Fibroblast of skin of abdomen (primary cell): ENCODE measurements at regions not wholly inside any gene's neighbourhood (a gene's known extent, or its start where the extent isn't known, plus 50 kb on each side); places are given as distances from the start of the nearest gene placed in this dataset.

Experiments used
- DNase-seq: peaks from one replicate; pipeline ENCODE4 v3.0.0-alpha.2; 2013

DNA sequence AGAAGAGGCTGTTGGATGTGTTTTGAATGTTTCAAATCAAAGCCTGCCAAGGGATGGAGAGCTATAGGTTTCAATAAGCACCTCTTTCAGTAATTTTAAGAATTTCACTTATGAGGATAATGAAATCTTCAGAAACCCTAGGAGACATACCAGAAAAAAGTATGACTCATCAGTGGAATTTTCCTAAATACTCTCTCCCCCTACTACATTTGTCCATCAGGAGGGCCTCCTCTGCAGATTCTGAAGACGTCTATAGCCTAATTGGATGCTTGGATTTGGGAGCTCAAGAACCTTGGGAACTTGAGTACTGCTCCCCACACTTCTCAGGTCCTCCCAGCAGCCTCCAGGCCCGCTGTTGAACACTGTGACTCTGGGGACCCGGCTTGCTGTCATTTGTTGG lies 374.3 kb downstream of the SLC4A3 start:
- peak; percentile 94 for DNase-seq

DNA sequence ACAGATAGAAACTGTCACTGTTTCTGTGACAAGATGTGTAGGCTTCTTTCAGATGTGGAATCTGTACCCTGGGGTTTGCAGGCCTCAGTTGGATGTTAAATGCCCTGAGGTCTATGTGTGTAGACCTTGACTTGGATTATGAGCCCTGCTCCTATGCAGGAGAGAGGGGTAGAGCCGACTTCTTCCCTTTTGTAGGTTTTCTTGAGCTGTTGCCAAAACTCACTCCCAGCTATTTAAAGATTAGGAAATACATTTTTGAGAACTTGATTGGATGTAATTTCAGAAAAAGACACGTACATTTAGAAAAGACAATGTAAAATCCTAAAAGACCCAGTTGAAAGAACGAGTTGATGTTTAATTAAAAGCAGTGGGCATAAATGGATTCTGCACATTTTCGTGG lies 374.8 kb downstream of the SLC4A3 start:
- DNase-seq, result peak; percentile 43

DNA sequence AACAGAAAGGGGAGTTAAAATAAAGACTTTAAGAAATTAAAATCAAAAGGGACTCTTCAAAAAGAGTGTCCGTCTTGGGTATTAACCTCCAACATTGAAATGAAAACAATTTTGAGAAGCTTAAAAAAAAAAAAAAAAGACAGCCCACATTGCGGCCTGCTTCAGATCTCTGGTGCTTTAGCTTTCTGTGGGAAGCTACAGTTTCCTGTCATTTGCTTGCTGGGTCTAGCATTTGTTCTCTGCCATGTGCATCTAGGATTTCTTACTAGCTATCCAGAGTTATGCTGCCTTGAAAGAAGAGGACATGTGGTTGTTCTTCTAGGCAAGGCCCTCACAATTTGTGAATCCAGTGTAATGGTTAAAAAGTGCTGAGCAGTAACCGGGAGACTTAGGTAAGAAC lies 375.3 kb downstream of the SLC4A3 start:
- peak; percentile 33 for DNase-seq

GRCh38 chr2:220005362-220005761 lies 377.9 kb downstream of the SLC4A3 start:
- no peak for DNase-seq

- DNase-seq, result peak; percentile 85
These were observed 378.8 kb downstream of the SLC4A3 start for GRCh38 chr2:220006152-220006621.

GRCh38 chr2:220011859-220012258 lies 384.4 kb downstream of the SLC4A3 start:
- no peak for DNase-seq

DNA sequence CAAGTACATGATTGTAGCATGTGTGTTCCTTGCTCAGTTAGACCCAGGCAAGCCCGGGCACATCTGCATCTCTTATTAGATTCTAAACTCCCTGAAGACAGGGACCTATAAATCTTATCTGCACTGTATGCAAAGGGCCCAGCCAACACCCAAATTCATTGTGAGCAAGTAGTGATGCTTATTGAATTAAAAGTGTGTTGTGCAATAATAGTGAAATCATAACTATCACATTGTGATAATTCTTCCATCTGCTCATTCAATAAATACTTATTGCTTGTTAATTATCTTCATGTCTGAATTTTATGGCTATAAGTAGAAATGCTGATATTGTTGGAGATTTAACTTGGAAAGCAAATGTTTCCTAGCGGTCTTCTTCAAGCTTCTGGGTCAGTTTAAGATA lies 387.5 kb downstream of the SLC4A3 start:
- no peak for DNase-seq

- DNase-seq, result no peak
These were observed 388.1 kb downstream of the SLC4A3 start for GRCh38 chr2:220015576-220015975.

GRCh38 chr2:220025207-220025606 lies 397.8 kb downstream of the SLC4A3 start:
- no peak for DNase-seq

GRCh38 chr2:220029013-220029412 lies 401.6 kb downstream of the SLC4A3 start:
- no peak for DNase-seq

DNA sequence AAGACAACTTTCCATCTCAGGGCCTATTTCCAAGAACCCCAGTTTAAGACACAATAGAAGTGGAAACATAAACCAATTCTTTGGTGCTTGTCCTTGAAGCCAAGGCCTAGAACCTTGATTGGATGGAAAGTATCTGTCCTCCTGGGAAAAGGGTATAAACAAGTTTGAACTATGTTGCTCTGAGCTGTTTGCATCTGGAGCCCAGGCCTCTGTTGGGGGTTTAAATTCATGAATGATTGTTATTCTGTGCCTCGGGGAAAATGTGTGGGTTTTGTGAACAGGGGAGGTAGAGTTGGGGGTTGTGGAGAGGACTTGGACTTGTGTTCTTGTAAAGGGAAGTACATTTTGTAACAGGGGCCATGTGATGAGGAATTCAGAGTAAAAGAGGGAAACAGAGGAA lies 406.1 kb downstream of the SLC4A3 start:
- peak; percentile 65 for DNase-seq

GRCh38 chr2:220034426-220035130 lies 407.1 kb downstream of the SLC4A3 start:
- peak; percentile 84 for DNase-seq

DNA sequence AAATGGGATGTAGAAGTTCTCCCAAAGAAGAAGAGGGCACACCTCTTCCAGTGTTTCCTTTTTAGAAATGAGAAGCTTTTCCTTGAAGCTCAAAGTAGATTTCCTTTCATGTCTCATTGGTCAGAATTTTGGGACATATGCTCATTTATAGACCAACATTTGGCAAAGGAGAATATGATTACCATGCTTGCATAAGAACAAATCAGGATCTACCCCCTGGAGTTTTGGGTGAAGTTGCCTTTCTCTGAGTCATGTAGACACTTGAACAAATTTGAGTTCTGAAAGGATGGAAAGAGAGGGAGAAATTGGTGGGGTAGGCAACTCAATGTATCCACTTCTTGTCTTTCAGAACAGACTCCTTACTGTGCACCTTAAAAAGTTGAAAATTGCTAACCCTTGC lies 409.0 kb downstream of the SLC4A3 start:
- peak; percentile 16 for DNase-seq

GRCh38 chr2:220040346-220040745 lies 412.9 kb downstream of the SLC4A3 start:
- no peak for DNase-seq

GRCh38 chr2:220041447-220041846 lies 414.0 kb downstream of the SLC4A3 start:
- DNase-seq, result no peak

- peak; percentile 68 for DNase-seq
These were observed 415.9 kb downstream of the SLC4A3 start for GRCh38 chr2:220043155-220043989.

- no peak for DNase-seq
These were observed 416.5 kb downstream of the SLC4A3 start for GRCh38 chr2:220043990-220044335.

DNA sequence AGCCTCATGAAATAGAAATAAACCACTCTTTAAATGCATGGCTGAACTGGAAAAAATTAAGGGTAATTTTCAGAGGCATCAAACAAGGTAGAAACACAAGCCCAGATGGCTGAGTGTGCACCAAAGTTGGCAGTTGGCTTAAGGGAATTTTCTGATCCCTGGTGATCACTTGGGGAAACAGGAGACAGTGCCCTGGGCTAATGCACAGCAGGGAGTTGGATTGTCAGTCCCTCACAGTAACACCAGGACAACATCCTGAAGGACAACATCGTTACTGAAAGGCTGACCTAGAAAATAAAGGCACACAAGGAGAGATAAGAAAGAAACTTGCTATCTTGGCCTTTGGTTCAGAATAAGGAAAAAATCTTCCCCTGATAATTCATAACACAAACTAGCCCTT lies 417.0 kb downstream of the SLC4A3 start:
- no peak for DNase-seq

DNA sequence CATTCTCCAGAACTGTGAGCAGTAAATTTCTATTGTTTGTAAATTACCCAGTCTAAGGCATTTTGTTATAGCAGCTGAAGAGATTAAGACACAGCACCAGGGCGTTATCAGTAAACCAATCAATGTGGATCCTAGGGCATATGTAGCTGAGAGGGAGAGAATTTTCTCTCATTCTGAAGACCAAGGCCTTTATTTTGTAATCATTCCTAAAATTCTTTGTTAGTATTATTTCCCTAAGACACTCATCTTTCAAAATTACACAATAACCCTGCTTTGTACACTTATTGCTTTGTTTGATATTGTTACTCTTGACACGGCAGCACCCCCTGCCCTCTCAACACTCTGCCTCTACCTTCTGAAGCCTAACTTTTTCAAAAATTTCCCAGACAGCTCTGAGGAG lies 419.1 kb downstream of the SLC4A3 start:
- DNase-seq, result peak; percentile 18

DNA sequence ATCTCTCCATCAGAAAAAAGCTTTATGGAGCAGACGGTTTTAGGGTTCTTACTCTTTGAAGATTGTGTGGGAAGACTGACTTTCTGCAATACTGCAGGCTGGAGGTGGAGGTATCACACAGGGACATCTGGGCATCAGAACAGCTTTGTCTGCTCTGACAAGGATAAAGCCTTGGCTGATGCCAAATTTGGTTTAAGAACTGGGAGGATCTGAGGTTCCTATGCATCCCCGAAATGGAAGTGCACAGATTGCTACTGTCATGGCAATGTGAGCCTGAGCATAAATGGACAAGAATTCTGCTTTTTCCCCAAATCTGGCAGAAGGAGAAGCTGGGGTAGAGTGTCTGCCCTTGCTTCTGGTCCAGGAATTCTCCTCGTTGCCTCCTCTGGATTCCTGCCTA lies 424.3 kb downstream of the SLC4A3 start:
- no peak for DNase-seq

- DNase-seq, result no peak
These were observed 426.5 kb downstream of the SLC4A3 start for GRCh38 chr2:220053919-220054318.

DNA sequence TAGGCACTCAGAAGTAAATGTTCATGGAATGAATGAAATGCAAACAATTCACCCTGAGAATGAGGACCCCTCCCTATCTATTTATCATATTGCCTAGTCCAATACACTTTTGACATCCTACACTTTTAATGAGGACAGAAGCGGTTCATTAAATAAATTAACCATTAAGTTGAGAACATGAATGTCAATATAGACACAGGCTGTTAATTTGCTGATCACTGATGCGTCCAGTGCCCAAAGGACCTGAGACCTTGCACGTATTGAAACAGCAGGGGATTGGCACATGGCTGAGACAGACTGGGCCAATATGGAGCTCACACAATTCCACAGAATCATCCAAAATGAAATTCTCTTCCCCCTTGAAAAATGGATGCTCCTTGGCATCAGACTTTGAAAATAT lies 430.0 kb downstream of the SLC4A3 start:
- DNase-seq, result no peak

GRCh38 chr2:220057916-220058315 lies 430.5 kb downstream of the SLC4A3 start:
- DNase-seq, result no peak
